Hematopoietic multipotent progenitor cell treated with erythropoietin and hydrocortisone succinate and interleukin-3 and kit ligand, for 17 days (in vitro differentiated cells): ENCODE measurements at regions not wholly inside any gene's neighbourhood (a gene's known extent, or its start where the extent isn't known, plus 50 kb on each side); places are given as distances from the start of the nearest gene placed in this dataset.

Experiments
- DNase-seq: peaks from one replicate; pipeline ENCODE4 v3.0.0-alpha.2; 2015; ENCODE audit warnings: low spot score

DNA sequence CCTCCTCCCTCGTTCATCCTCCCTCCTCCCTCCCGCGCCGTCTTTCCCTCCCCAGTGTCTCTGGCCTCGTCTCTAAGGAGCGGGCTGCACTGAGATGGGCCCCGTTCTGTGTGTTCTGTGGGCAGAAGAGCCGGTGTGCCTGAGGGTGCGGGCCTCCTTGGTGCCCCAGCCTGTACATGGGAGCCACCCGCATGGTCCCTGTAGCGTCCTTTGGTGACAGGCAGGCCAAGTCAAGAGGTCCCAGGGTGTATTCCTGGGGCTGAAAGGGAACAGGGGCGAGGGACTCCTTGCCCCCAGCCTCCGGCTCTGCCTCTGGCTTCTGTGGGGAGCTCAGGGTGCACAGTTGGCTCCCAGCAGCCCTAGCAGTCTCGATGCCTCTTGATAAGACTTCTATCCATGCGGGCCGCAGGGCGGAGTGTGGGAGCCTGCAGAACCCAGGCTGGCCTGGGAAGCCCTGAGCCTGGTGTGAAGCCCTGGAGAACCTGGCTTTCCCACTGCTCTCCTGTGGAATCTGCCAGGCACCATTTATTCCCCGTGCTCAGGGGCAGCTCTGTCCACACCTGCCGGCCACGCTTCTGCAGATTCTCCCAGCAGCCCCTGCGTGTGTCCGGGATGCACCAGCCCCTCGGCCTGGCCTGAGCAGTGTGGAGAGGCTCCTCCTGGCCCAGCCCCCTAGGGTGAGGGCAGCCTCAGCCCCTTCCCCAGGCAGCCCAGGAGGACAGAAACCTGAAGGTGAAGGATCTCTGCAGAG, 181.3 kb downstream of the KIF26A start:
- no peak for DNase-seq

DNA sequence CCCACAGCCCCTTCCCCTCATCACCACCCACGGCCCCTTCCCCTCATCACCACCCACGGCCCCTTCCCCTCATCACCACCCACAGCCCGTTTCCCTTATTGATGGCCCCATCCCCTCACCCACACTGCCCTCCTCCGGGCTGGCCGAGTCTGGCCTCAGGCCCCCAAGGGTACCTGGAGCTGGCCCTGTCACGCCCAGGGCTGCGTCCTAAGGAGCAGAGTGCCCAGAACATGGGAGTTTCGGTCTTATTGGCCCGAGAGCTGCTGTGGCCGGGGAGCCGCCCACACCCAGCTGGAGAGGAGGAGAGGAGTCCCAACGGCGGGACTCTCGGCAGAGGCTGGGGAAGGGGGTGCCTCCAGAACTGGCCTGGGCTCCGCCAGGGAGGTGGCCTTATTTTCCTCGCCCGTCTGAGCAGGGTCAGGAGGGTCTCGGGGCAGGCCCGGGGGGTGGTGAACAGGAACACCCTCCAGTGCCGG, 182.3 kb downstream of the KIF26A start:
- DNase-seq: no peak

DNA sequence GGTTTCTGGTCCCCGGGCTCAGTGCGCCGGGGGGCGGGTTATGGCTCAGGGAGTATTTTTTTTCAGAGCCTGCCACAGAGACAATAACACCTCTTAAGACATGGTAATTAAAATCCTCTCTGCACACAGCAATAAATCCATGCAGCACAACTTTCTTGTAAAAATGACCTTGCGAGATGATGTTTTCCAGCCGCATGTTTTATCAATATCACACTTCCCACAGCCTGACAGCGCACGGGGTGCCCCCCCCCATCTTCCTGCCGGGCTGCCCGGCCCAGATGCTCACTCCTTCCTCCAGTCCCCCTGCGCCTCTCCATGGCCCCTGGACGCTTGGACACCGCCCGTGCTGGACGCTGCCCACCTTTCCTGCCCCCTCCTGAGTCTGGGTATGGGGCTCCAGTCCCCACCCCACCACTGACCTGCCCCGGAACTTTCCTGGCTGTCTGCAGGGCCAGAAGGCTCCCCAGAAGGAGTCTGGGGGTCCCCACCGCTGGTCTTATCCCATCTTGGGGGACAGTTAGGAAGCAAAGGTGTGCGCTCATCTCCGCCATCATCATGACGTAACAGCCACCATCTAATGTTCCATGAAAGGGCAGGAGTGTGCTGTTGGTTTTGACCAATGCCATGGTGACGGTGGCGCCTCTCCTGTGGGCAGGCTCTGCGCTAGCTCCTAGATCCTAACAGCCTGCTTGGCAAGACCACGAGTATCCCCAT, 182.9 kb downstream of the KIF26A start:
- DNase-seq: no peak

DNA sequence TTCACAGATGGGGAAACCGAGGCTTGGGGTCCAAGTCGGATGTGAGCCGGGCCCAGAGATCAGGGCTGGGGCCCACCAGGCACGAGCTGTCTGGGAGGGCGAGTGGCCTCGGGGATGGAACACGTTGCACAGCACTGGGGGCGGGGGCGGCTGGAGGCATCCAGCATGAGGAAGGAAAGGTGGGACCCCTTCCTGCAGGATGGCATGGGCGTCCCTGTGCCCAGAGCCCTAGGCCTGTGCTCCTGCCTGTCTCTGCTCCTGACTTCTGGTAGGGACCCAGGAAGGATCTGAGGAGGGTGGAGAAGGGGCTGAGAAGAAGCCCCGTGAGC, 183.4 kb downstream of the KIF26A start:
- no peak for DNase-seq

DNA sequence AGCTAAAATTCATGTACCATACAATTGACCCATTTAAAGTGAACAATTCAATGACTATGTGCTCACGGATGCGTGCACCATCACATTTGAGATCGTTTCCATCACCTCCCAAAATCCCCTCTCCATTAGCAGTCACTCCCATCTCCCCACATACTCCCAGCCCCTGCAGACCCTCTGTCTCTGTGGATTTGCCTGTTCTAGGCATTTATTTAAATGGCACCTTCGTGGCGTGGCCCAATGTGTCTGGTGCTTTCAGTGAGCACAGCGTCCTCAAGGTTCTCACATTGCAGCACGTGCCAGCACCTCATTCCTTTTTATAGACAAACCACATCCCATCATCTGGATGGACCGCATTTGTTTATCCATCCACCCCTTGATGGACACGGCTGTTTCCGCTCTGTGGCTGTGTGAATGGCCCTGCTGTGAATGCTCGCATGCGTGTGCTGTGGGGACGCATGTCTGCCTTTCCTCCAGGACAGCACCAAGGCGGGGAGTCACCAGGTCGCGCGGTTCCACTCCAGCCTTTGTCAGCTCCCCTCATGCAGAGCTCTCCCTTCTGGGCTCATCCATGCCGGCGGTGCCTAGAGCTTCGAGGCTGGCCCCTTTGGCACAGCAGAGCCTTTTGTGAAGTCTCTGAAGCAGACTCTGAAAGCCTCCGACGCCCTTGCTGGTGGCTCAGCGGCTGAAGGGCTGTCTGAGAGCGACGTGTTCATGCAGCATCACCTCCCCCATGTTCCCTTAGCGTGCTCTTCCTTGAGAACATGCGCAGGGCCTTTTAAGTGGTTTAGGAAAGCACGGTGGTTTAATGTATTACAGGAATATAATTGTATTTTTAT, 184.4 kb downstream of the KIF26A start:
- DNase-seq: no peak

DNA sequence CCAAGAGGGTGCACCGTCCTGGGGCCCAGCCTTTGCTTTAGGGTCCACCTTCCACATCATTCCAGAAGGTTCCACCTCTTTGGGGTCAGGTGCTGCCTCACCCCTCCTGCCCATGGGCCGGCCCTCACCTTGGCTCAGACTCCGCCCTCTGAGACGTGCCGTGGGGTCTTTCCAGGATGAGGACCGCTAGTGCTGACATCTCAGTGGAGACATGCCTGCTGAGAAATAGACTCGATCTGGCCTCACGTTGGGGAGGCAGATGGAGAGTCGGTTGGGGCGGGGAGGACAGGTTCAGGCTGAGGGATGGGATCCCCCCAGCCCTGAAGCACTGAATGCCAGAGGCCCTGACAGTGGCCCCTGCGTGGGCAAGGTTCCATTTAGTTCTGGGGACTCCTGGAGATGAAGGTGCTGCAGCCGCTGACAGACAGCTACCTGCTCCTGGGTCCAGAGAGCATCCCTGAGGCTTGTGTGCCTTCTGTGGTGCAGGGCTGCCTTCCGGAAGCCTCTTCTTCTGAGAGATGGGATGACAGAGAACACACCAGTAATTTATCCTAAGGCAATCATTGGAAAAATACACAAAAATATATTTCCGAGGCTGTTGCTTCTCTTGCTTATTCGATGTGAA, 185.3 kb downstream of the KIF26A start:
- DNase-seq: no peak

DNA sequence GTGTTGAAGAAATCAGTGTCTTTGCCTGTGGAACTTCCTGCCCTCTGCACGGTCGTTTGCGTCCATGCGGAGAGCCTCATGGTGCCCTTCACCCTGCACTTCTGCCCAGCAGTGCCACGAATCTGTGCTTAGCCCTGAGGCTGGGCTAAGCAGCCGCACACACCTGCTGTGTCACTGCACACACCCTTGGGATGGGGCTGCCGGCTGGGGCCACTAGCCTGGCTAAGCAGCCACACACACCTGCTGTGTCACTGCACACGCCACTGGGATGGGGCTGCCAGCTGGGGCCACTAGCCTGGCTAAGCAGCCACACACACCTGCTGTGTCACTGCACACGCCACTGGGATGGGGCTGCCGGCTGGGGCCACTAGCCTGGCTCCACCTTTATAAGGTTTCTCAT, 188.5 kb downstream of the KIF26A start:
- DNase-seq: no peak

DNA sequence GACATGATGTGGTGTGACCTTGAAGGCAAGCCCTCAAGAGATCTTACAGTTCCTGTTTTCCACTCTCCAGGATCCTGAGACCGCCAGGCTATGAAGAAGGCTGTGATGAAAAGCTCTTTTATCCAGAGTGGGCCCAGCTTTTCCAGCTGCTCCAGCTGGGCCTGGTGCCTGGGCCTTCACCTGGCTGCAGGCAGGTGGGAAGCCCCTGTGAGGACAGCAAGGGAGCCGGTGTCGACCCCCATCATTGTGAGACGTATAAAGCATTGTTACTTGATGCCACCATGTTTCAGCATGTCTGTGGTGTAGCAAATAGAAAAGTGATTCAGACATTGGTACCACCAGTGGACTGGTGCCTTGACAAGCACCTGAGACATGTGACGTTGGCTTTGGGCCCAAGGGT, 190.2 kb downstream of the KIF26A start:
- no peak for DNase-seq

DNA sequence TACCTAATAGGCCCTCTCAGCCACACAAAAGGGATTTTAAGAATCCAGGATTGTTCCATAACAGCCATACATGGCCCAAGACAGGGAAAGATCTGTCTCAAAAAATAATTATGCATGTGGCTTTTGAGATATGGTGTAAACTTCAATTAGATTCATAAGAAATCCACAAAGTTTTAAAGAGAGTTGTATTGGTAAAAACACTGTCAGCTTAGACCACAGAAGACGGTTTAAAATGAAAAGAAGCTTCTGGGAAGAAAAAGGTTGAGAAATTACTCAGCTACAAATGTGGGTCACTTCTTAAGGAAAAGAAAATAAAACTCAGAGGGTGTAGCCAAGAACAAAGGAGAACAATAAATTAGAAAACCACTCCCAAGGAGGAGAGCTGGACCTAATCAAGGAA, 191.4 kb downstream of the KIF26A start:
- DNase-seq: no peak

DNA sequence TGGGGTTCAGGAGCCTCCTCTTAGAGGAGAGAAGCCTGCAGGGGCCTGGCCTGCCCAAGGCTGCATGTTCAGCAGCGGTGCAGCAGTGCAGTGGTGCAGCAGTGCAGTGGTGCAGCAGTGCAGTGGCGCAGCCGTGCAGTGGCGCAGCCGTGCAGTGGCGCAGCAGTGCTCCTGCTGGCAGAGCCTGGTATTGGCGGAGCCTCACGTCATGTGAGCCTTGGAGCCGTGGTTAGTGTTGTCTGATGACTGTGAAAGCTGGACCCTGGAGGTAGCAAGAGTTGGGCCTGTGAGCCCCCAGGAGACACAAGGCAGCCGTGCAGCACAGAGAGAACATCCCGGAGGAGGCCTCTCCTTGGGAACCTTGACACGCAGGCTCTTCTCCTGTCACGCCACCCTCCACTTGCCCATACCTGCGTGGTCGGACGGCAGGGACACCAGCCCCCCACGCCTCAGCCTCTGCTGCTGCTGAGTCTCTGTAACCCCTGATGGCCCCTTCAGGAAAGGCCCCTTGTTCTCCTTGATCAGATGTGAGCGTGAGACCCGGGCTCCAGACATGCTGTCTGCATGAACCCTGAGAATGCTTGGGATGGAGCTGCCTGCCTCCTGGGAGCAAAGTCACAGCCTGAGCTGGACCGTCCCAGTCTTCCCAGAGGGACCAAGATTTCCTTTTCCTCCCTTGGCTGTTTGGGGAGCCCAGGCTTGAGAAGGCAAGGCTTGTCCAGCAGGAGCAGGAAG, 193.7 kb downstream of the KIF26A start:
- DNase-seq: no peak

DNA sequence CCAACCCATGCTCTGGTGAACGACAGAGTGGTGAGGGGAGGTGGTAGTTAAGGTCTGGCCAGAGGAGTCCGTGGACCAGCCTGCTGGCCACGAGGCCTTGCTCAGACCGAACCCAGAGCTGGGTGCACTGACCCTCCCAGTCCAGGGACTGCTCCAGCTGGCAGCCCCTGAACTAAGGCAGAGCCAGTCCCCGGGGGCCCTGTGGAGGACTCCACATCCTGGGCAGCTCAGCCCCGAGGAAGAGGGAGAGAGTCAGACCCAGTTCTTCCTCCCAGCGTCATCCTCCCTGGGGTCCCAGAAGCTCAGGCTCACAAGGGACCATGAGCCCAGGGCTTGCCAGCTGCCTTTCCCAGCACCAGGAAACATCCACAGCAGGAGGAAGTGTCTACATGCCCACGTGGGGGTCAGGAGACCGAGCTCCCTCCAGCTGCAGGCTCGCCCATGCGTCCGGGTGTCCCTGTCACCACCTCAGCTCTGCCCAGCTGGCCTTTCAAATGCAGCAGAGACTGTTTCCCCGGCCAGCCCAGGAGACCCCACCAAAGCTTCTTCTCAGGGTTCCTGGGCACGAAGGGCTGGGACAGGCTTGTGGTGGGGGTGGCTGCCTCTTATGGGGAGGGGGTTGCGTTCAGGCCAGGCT, 194.4 kb downstream of the KIF26A start:
- DNase-seq: no peak

DNA sequence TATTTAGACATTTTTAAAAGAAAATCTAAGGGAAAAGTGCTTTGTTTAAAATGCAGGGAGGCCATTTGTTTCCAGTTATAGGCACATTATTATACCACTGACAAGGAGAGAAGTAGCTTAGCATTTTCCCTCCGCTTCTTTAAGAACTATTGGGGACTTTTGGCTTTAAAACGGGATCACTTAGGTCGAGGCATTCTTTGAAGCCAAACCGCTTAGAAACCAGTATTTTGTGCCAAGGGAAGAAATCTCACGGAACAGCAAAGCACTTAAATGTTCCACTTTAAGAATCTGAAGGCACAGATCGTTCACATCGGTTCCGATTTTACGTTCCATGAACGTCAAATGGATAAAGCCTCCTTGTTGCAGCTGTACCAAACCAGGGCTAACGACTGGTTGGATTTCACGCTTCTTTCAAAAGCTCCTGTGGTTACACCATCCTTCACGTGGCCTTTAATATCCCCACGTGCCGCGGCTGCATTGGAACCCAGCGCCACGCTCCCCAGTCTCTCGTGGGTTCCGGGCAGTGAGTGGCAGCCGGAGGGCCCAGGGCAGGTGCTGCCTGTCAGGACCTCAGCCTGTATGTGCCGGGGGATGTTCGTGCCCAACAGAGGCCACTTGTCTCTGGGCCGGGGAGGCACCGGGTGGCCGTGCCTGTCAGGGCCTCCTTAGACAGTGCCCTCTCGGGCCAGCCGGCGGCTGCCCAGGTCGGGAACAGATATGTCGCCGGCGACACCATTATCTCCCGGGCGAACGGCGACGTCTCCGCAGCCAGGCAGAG, 195.4 kb downstream of the KIF26A start:
- no peak for DNase-seq

DNA sequence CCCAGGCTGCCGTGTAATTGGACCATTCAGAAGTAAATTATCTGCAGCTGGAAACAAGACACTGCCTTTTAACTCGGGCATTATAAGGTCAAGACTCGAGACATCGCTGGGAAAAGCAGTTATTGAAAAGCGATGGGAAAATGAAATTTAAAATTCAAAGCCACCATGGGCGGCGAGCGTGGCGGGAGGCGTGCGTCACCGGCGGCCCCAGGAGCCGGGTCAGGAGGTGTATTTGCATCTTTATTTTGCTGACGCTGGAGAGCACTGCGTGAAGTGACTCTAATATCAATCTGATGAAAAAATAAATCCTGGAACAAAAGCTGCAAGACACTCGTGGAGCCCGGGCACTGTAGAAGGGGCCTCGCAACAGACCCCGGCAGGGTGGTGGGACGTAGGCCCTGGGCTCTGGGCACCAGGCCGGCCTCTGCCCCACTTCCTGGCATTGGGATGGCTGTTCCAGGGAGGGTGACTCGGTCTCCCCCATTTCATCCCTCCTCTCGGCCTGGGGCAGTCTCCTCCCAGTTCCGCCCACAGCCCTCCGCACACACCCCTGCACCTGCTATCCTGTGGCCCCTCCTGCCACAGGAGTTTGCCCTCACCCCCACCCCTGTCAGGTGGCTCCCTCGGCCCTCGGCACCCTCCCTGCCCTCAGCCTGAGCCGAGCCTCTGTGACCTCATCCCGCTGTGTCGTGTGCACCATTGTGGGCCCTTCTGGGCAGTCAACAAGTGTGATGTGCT, 196.2 kb downstream of the KIF26A start:
- no peak for DNase-seq

DNA sequence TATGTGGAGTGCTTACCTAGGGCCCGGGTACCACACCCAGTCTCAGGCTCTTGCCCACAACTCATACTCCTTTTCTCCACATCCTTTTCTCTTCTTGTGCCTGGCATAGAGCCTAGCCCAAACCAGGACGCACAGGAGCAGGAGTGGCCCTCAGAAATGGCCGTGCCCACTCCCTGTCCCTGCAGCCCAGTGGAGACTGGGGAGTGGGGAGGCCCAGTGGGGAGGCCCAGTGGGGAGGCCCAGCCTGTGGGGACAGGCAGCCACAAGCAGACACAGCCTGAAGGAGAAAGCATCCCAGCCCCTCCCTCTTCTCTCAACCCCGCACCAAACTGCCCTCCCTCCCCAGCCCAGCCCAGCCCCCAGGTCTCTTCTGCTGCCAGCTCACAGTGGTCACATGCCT, 196.8 kb downstream of the KIF26A start:
- DNase-seq: no peak

DNA sequence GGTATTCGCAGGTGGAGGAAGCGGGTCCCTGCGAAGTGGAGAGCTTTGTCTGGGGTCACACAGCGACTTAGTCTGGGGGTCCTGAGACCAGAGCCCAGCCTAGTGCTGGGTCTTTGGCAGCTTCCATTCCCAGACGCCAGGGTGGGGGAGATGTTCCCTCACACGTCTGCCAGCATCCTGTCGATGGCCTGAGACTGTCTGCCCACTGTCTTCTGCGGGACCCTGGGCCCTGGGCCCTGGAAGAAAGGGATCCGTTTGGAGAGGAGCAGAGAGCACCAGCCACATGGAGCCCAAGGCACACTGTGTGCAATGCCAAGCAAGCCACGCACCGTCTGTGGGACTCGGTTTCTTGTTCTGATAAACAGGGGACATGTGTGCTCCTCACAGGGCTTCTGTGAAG, 197.2 kb downstream of the KIF26A start:
- DNase-seq: no peak

DNA sequence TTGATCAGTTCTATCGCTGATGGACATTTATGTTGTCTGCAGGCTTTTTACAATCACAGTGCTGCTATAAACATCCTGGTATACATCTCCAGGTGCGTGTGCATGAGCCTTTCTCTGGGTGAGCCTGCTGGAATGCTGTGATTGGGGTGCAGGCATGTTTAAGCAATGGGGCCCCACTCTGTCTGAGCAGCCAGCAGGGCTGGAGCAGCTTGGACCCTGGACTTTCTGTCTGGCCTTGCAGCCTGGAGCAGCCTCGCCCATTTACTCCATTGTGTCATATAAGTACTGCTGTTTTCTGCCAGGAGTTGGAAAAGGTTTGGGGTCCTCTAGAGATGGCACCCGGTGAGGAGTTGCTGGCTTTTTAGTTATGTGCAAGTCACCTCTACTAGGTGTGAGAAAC, 199.0 kb downstream of the KIF26A start:
- DNase-seq: no peak

DNA sequence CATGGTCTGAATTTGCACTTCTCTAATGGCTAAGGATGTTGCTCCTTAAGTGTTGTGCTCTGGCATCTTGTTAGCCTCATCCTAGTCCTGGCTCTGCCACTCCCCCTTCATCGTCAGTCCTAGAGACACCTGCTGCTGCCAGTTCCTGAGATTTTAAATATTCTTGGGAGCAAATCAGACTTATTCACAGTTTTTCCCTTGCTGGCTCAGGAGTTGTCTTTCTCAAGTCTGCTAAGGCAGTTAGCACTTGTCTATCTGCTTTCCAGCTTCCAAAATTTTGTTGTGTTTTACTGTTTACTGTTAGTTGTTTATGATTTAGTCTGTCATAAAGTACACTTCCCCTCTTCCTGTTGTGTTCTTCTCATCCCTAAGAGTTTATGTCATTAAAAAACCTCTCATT, 201.0 kb downstream of the KIF26A start:
- DNase-seq: no peak

DNA sequence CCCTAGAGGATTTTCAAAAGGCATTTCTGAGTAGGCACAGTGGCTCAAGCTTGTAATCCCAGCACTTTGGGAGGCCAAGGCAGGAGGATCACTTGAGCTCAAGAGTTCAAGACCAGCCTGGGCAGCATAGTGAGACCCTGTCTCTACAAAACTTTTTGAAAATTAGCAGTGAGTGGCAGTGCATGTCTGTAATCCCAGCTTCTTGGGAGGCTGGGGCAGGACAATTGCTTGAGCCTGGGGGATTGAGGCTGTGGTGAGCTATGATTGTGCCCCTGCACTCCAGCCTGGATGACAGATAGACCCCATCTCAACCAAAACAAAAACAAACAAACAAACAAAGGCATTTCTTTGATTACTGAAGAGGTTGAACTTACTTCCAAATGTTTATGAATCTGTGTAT, 201.4 kb downstream of the KIF26A start:
- no peak for DNase-seq

DNA sequence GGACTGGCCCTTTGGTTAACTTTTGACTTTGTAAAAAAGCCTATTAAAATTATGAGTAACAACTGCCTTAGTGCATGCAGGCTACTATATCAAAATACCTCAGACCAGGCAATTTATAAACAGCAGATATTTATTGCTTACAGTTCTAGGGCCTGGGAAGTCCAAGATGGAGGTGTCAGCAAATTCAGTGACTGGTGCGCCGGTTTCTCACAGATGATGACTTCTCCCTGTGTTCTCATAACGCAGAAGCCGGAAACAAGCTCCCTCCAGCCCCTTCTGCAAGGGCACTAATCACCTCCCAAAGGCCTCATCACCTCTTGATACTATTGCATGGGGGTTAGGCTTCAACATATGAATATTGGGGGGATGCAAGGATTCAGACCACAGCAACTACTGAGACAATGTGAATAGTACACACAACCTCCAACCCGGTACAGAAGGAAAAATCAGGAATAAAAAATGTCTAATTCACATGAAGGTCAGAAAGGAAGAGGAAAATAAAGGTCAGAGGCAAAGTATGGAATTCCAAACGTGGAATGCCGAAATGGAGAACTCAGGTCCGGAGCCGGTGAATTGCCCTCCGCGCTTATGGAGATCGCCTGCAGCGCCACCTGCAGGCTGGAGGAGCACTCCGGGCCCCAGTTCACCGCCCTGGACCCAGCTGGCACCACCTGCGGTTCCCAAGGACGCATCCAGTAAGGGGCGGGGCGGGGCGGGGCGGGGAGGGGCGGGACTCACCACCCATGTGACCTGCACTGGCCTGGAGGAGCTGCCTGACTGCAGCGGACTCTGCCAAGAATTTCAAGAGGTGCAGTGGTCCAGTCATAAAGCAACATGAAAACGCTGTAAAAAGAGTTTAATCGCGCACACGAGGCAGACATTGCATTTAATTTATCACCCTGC, 203.4 kb downstream of the KIF26A start:
- DNase-seq: peak; percentile 56
